HUDEP-2 (cell line): ENCODE measurements at regions not wholly inside any gene's neighbourhood (a gene's known extent, or its start where the extent isn't known, plus 50 kb on each side); places are given as distances from the start of the nearest gene placed in this dataset.
A peak's percentile ranks its signal among the peaks of the same experiment; 100 is the strongest.
"Not testable (repeated sequence)": the region's sequence is repeated elsewhere in the genome, so short reads cannot be mapped to it uniquely, and the experiment has no call there.

Source experiments
- DNase-seq, 76 experiments: peaks; one replicate each; lab custom pipeline; 2025; ENCODE audit not compliant: unreplicated experiment in 76 of 76; lab: John Stamatoyannopoulos, UW

DNA sequence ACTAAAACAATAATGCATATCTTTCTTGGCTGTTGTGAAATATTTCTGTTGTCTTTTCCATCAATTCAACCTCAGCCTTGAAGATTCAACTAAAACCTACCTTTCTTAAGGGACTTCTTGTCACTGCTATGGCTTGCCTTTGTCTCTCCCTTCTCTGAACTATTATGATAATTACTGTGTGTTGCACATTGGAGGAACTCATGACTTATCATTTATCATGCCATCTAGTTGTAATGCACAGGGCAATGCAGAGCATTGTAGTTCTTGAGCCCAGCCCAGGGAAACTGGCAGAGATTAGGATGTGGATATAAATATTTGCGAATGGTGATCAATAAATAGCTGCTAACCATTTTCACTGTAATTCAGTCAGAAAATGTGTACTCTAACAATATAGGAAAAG lies 427.1 kb upstream of the FRG2C start:
- no peak for DNase-seq

GRCh38 chr3:75237477-75237876 lies 426.7 kb upstream of the FRG2C start:
- no peak for DNase-seq

DNA sequence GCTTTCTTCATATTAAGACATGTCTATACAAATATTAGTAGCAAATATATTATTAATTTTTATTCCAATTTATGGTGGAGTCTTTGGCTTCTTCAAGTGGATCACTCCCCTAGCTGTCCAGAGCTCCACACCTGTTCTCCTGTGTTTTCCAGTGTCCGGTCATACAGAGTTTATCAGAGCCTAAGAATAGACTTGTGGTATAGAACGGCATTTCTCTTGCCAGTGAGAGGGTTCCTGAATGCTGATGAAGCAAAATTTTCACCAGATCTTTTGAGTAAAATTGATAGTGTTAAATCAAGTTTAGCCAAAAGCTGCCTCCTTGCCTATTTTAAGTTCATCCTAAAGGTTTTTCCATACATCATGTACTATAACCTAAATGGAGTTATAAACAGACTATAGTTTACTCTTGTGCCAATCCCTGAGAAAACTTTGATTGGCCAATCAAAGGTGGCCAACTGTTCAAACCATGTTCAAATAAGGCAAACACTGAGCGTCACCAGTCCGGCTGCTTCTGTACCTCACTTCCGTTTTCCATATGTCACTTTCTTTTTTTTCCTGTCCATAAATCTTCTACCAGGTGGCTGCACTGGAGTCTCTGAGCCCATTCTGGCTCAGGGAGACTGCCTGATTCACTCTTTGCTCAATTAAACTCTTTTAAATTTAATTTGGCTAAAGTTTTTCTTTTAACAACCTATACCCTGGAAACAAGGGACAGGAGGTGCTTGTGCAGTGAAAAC lies 422.7 kb upstream of the FRG2C start:
- peak in 1 of 76 experiments; percentile 2 for DNase-seq

- no peak for DNase-seq
Measured at GRCh38 chr3:75242012-75242735, 422.0 kb upstream of the FRG2C start.

GRCh38 chr3:75248974-75249373 lies 415.2 kb upstream of the FRG2C start:
- no peak for DNase-seq

GRCh38 chr3:75254685-75255084 lies 409.4 kb upstream of the FRG2C start:
- no peak for DNase-seq

DNA sequence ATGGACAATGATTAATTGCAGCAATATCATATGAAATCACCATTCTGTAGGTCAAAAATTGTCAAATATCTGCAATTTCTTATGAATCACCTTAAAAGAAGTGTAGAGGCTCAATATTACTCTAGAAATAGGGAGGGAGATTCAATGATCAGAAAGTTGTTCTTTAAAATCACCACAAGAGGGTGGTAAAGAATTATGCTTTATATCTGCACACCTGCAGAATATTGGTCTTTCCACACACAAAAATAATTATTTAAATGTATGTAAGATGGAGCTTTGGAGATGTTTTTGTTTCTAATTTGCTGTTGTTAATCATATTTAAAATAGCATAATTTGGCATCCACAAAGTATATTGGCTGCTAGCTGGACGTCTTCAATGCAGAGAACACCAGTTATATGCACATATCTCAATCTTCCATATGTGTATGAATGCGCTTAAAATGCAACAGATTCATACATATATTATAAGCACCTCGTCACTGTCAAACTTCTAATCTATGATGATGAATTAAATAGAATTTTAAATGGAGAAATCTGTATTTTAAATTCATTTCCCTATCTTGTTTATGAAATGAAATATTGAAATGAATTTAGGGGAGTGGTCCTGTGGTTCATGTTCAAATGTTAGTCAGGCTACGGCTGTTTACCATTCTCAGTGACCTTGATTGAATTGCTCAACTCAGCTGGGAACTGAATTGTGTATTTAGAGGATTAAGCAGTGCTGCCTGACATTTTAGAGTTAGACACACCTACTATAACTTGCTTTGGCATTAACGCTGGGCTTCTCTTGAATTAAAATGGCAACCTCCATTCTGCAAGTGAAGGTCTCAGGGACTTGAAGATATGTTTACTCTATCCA lies 405.1 kb upstream of the FRG2C start:
- DNase-seq: peak in 4 of 76 experiments; percentile 2 to 11 (median 5)

DNA sequence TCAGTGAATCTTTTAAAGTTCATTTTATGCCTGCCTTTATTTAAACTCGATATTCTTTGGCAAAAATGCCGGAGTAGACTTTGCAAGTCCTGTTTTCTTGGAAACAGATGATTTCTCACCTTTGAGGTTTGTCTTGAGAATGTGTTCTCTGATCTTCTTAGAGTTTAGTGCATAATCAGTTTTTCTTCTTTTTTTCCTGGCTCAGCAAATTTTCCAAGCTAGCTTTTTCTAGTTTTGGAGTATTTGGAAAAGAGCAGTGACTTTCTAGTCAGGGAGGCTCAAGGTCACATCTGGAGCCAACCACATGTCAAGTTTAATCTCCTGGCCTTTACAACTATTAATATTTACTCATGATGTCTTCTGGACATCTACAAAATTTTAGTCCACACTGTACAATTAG lies 403.2 kb upstream of the FRG2C start:
- not testable (repeated sequence) for DNase-seq

GRCh38 chr3:75262661-75263060 lies 401.5 kb upstream of the FRG2C start:
- no peak for DNase-seq

DNA sequence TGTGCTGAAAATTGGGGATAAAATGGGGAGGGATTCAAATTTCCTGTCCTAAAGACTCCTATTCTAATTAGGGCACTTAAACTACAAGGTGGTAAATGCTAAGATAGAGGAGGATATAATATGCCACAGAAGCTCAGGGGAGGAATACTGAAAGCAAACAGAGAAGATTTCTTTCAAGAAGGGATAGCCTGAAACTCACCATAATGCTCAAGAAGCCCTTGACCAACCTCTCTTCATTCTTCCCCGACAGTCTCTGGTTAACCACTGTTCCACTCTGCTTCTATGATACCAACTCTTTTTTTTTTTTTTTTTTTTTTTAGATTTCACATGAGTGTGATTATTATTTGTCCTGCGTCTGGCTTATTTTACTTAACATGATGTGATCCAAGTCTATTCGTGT lies 398.2 kb upstream of the FRG2C start:
- DNase-seq: no peak

- not testable (repeated sequence) for DNase-seq
Measured at GRCh38 chr3:75268576-75268975, 395.6 kb upstream of the FRG2C start.

DNA sequence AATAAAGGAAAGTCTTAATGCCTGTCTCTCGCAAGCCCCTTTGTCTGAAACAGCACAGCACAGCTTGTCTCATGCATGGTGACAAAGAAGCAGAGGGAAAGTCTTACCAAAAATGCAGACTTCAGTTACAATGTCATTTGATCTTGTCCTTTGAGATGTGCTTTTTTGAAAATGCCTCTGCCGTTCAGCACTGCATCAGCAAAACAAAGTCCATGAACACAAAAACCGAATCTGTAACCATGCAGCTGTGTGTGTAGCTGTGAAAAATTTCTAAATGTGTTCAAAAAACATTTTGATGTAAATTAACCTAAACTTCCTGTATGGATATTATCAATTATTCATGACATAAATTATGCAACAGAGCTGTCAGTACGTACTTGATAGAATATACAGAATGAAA lies 391.9 kb upstream of the FRG2C start:
- DNase-seq: not testable (repeated sequence)

- DNase-seq: peak in 2 of 76 experiments; percentile 1 to 13
Measured at GRCh38 chr3:75272691-75273090, 391.4 kb upstream of the FRG2C start.

- peak in 3 of 76 experiments; percentile 1 to 7 (median 4) for DNase-seq
Measured at GRCh38 chr3:75285531-75286148, 378.5 kb upstream of the FRG2C start.

GRCh38 chr3:75288972-75289574 lies 375.1 kb upstream of the FRG2C start:
- not testable (repeated sequence) for DNase-seq

GRCh38 chr3:75294124-75294523 lies 370.0 kb upstream of the FRG2C start:
- peak in 12 of 76 experiments; percentile 1 to 17 (median 5) for DNase-seq

DNA sequence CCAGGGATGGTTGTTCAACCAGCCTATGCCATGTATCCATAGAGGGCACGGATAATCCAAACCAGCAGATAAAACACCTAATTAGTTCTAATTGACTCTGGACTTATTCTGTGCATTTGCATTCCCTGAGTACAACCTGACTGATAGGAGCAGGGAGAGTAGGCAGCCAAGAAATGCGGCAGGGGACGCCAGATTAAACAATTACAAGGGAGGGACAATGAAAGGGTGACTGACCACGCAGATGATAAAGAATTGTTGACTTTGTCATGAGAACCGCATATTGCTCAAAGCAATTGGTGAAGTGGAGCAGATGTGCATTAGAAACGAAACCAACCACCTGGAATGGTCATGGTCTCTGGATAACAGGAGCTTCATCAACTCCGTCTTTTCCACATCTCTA lies 369.1 kb upstream of the FRG2C start:
- DNase-seq: no peak

DNA sequence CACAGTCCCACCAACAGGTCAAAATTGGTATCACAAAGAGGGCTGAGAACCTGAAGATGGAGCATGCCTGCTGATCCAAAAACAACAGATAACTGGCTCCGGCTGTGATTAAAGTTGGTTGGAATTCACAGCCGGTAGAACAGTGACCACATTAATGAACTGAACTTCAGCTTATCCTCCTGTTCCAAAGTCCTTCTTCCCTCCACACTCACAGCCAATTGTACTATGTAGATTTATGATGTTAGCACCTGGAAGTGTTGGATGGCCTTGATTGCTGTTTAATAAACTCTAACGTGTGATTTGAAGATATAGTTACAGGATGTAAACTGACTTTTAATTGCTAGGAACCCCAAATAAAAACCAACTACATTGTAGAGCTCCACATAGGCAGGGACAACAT lies 367.3 kb upstream of the FRG2C start:
- no peak for DNase-seq

DNA sequence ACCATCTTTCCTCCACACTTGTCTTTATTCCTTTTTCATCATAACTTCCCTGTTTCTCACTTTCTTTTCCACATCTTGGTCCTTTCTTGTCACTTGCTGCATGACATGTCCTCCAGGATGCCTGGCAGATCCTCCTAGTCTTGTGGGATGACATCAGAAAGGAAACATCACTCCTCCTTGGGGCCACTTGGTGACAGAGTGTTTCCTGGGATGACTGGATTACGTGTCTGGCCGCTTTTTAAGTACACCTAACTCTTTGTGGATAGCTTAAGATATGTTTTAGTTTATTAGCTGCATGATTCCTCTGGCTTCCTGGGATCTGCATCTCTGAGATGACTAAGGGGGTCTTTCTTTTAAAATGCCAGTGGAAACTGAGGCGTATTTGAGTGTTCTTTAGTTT lies 363.5 kb upstream of the FRG2C start:
- DNase-seq: no peak

DNA sequence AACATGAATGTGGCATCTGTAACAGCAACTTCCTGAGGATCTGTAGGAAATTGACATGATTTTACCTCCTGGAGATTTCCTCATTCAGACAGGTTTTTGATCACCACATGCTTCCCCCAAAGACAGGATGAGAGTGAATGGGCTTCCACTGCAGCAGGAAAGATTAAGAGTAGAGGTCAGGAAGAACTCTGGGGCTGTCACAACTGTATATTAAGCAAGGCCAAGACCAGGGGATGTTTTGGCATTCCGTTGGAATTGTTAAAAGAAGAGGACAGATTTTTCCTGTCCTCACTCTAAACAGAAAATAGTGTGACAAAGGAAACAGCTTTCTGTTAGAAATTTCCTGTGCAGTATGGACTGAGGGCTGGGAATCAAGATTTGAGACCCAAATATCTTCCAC lies 363.1 kb upstream of the FRG2C start:
- not testable (repeated sequence) for DNase-seq
